ENCODE measurements at regions not wholly inside any gene's neighbourhood (a gene's known extent, or its start where the extent isn't known, plus 50 kb on each side); places are given as distances from the start of the nearest gene placed in this dataset.

GRCh38 chr12:97701901-97702300 is 239.3 kb downstream of the RMST start:
- no peak overlapping the region for H3K4me2 ChIP-seq (ENCODE audit: low read length)
- ChIA-PET POLR2A (no interaction called here), CTCF (ENCODE audit: unreplicated experiment) (no interaction called here)
- no peak overlapping the region for H3K4me3 ChIP-seq (ENCODE audit: low read depth, low read length, poor library complexity, severe bottlenecking)
- intact Hi-C loops (cut with micrococcal nuclease; ENCODE audit: unreplicated experiment), result no loop called here
- no peaks in the 10 kb centered on the region for H3K79me2 ChIP-seq (ENCODE audit: insufficient read depth, low read depth, low read length)
- H3K4me1 ChIP-seq (ENCODE audit: insufficient read depth, low read length, poor library complexity, severe bottlenecking), result no peaks in the 10 kb centered on the region
- H4K20me1 ChIP-seq (ENCODE audit: insufficient read depth, low read length), result no peaks in the 10 kb centered on the region
- no peak for DNase-seq (ENCODE audit: low spot score)
- TF ChIP-seq, protein P1, sequence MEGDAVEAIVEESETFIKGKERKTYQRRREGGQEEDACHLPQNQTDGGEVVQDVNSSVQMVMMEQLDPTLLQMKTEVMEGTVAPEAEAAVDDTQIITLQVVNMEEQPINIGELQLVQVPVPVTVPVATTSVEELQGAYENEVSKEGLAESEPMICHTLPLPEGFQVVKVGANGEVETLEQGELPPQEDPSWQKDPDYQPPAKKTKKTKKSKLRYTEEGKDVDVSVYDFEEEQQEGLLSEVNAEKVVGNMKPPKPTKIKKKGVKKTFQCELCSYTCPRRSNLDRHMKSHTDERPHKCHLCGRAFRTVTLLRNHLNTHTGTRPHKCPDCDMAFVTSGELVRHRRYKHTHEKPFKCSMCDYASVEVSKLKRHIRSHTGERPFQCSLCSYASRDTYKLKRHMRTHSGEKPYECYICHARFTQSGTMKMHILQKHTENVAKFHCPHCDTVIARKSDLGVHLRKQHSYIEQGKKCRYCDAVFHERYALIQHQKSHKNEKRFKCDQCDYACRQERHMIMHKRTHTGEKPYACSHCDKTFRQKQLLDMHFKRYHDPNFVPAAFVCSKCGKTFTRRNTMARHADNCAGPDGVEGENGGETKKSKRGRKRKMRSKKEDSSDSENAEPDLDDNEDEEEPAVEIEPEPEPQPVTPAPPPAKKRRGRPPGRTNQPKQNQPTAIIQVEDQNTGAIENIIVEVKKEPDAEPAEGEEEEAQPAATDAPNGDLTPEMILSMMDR (conservative IDR thresholded peaks at IDR 0.05; ENCODE audit: low read length), result no peak
- TF ChIP-seq EZH2phosphoT487 (IDR thresholded peaks at IDR 0.05; ENCODE audit: borderline replicate concordance, low read depth, low read length), result no peak
- H3K9me2 ChIP-seq (ENCODE audit: insufficient read depth, low read length), result no peaks in the 10 kb centered on the region
- BruUV-seq (replicated peaks), result no TSS peak
- no peaks in the 10 kb centered on the region for H3K36me3 ChIP-seq (ENCODE audit: insufficient read depth, low read length)
- H3K27ac ChIP-seq (ENCODE audit: low read depth, low read length, poor library complexity, severe bottlenecking), result no peak overlapping the region
- no peaks in the 10 kb centered on the region for H3K9me3 ChIP-seq (ENCODE audit: low read length)
- H2AFZ ChIP-seq (ENCODE audit: low read length), result no peak overlapping the region

GRCh38 chr12:97711392-97711791 is 248.8 kb downstream of the RMST start:
- no peak overlapping the region for H3K4me2 ChIP-seq (ENCODE audit: low read length)
- H3K9me2 ChIP-seq (ENCODE audit: insufficient read depth, low read length), result no peaks in the 10 kb centered on the region
- no peak overlapping the region for H3K4me3 ChIP-seq (ENCODE audit: low read depth, low read length, poor library complexity, severe bottlenecking)
- TF ChIP-seq, protein P1 (conservative IDR thresholded peaks at IDR 0.05; ENCODE audit: low read length), result no peak
- no peak for TF ChIP-seq EZH2phosphoT487 (IDR thresholded peaks at IDR 0.05; ENCODE audit: borderline replicate concordance, low read depth, low read length)
- no peaks in the 10 kb centered on the region for H3K4me1 ChIP-seq (ENCODE audit: insufficient read depth, low read length, poor library complexity, severe bottlenecking)
- ChIA-PET POLR2A (no interaction called here), CTCF (ENCODE audit: unreplicated experiment) (no interaction called here)
- intact Hi-C loops (cut with micrococcal nuclease; ENCODE audit: unreplicated experiment), result no loop called here
- H3K79me2 ChIP-seq (ENCODE audit: insufficient read depth, low read depth, low read length), result no peaks in the 10 kb centered on the region
- H3K27ac ChIP-seq (ENCODE audit: low read depth, low read length, poor library complexity, severe bottlenecking), result no peak overlapping the region
- H4K20me1 ChIP-seq (ENCODE audit: insufficient read depth, low read length), result no peaks in the 10 kb centered on the region
- BruUV-seq (replicated peaks), result no TSS peak
- H3K9me3 ChIP-seq (ENCODE audit: low read length), result no peaks in the 10 kb centered on the region
- no peak overlapping the region for H2AFZ ChIP-seq (ENCODE audit: low read length)
- DNase-seq (ENCODE audit: low spot score), result no peak
- H3K36me3 ChIP-seq (ENCODE audit: insufficient read depth, low read length), result no peaks in the 10 kb centered on the region

- Histone ChIP-seq H2AFZ (ENCODE audit: low read length) (no peak overlapping the region), H4K20me1 (ENCODE audit: insufficient read depth, low read length) (no peaks in the 10 kb centered on the region), H3K36me3 (ENCODE audit: insufficient read depth, low read length) (no peaks in the 10 kb centered on the region), H3K9me3 (ENCODE audit: low read length) (no peaks in the 10 kb centered on the region), H3K9me2 (ENCODE audit: insufficient read depth, low read length) (no peaks in the 10 kb centered on the region), H3K4me3 (ENCODE audit: low read depth, low read length, poor library complexity, severe bottlenecking) (no peak overlapping the region), H3K4me2 (ENCODE audit: low read length) (no peak overlapping the region), H3K4me1 (ENCODE audit: insufficient read depth, low read length, poor library complexity, severe bottlenecking) (no peaks in the 10 kb centered on the region), H3K27ac (ENCODE audit: low read depth, low read length, poor library complexity, severe bottlenecking) (no peak overlapping the region), H3K79me2 (ENCODE audit: insufficient read depth, low read depth, low read length) (no peaks in the 10 kb centered on the region)
- POLR2A ChIA-PET, result interaction anchor here (0.6 to 0.7 kb wide), 3 partner anchors 69 to 657 kb away, joined by 3 read pairs; no protein-coding TSS in a partner anchor
- DNase-seq (ENCODE audit: low spot score), result no peak
- CTCF ChIA-PET (ENCODE audit: unreplicated experiment), result no interaction called here
- no peak for TF ChIP-seq EZH2phosphoT487 (IDR thresholded peaks at IDR 0.05; ENCODE audit: borderline replicate concordance, low read depth, low read length)
- TF ChIP-seq, protein P1 (conservative IDR thresholded peaks at IDR 0.05; ENCODE audit: low read length), result no peak
- BruUV-seq (replicated peaks), result no TSS peak
- intact Hi-C loops (cut with micrococcal nuclease; ENCODE audit: unreplicated experiment), result no loop called here
Measured at GRCh38 chr12:97713270-97713669, 250.7 kb downstream of the RMST start.
